ENCODE measurements at regions not wholly inside any gene's neighbourhood (a gene's known extent, or its start where the extent isn't known, plus 50 kb on each side); places are given as distances from the start of the nearest gene placed in this dataset.

DNA sequence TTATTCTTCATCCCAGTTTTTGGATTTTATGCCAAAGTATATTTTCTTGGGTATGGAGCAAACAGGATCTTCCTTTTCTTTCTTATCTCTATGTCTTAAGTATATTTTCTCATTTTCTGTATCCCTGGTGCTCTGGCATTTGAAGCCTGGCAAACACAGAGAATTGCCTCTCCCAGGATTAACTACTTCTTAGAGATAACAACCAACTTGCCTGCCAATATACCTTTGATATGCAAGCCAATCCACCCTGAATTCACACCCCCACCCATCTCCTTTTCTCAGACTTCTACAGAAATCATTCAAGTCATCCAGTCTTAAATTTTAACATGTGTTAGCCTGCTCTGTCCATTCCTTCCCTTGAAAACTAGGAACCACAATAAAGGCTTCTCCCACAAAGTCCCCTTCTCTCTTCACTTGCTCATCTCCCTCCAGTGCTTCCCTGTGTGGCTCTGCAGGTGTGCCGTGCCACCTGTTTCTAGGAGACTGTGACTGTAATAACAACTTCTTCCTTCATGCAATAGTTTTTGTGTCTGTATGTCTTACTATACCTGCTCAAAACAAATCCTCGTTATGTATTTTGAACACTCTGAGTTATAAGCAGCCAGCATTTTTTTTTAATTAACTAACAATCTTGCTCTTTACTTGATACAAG is 649.7 kb upstream of the RIOK2 start:
- H3K9me3 ChIP-seq (ENCODE audit: control insufficient read depth in 1 of 2, low read length in 2 of 2): no peaks in the 10 kb centered on the region
- ChIA-PET CTCF (ENCODE audit: partially characterized antibody) (no interaction called here), POLR2A (ENCODE audit: partially characterized antibody) (no interaction called here)
- H3K27ac ChIP-seq (ENCODE audit: low read depth, low read length): no peak overlapping the region
- Mint-ChIP-seq H3K36me3 (no peaks in the 10 kb centered on the region), H3K9me3 (peaks cover 0 to 9% (median 0%) of the 10 kb centered on the region in 8 donors), H3K4me1 (no peaks in the 10 kb centered on the region), H3K4me3 (no peak overlapping the region), H3K27me3 (peaks cover 0 to 1% of the 10 kb centered on the region in 2 donors), H3K27ac (peak overlapping the region in 1 of 7 donors; percentile 15)
- H3K4me1 ChIP-seq (ENCODE audit: insufficient read depth, low read length): no peaks in the 10 kb centered on the region
- intact Hi-C loops (cut with micrococcal nuclease): no loop called here
- H3K36me3 ChIP-seq (ENCODE audit: insufficient read depth, low read length): no peaks in the 10 kb centered on the region
- no peak overlapping the region for H3K4me3 ChIP-seq (ENCODE audit: low read length in 2 of 2)
- DNase-seq: no peak
- H3K27me3 ChIP-seq (ENCODE audit: insufficient read depth, low read length): no peaks in the 10 kb centered on the region

DNA sequence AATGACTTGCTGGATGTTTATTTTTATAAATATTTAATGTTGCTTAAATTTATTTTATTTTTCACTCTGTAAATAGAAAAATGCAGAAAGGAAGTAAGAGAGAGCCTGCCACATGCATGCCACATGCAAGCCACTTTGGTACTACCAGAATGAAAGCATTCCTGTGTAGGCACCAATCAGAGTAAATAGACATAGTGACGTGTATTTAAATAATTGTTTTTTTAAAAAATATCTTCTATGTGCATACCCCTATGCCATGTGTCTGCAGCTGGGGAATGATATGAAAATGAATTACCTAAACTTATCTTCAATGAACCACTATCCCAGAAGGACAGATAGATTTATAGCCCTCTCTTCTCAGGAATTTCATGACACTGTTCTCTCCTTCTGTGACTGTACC is 651.5 kb upstream of the RIOK2 start:
- Mint-ChIP-seq H3K4me3 (no peak overlapping the region), H3K4me1 (no peaks in the 10 kb centered on the region), H3K36me3 (no peaks in the 10 kb centered on the region), H3K9me3 (peaks cover 0 to 8% (median 0%) of the 10 kb centered on the region in 8 donors), H3K27ac (no peak overlapping the region), H3K27me3 (peaks cover 0 to 1% of the 10 kb centered on the region in 2 donors)
- no peaks in the 10 kb centered on the region for H3K36me3 ChIP-seq (ENCODE audit: insufficient read depth, low read length)
- POLR2A ChIA-PET (ENCODE audit: partially characterized antibody): no interaction called here
- no peak for DNase-seq
- no peak overlapping the region for H3K4me3 ChIP-seq (ENCODE audit: low read length in 2 of 2)
- CTCF ChIA-PET (ENCODE audit: partially characterized antibody): no interaction called here
- no peaks in the 10 kb centered on the region for H3K4me1 ChIP-seq (ENCODE audit: insufficient read depth, low read length)
- no peaks in the 10 kb centered on the region for H3K9me3 ChIP-seq (ENCODE audit: control insufficient read depth in 1 of 2, low read length in 2 of 2)
- intact Hi-C loops (cut with micrococcal nuclease): no loop called here
- no peaks in the 10 kb centered on the region for H3K27me3 ChIP-seq (ENCODE audit: insufficient read depth, low read length)
- H3K27ac ChIP-seq (ENCODE audit: low read depth, low read length): no peak overlapping the region

DNA sequence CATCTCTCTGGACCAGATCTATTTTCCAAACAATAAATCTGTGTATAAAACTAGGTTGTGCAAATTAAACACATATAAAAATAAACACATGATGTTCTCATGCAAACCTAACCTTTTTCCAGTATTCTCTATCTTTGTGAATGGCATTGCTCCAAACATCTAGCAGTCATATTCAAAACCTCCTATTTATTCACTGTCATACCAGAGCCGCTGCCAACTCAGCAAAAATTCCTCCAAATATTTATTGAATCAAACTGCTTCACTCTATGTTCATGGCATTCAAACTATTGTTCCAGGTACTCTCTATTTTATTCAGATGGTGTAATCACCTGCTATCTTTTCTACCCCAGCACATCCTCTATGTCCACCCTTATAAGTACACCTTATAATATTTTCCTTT is 652.1 kb upstream of the RIOK2 start:
- intact Hi-C loops (cut with micrococcal nuclease): no loop called here

DNA sequence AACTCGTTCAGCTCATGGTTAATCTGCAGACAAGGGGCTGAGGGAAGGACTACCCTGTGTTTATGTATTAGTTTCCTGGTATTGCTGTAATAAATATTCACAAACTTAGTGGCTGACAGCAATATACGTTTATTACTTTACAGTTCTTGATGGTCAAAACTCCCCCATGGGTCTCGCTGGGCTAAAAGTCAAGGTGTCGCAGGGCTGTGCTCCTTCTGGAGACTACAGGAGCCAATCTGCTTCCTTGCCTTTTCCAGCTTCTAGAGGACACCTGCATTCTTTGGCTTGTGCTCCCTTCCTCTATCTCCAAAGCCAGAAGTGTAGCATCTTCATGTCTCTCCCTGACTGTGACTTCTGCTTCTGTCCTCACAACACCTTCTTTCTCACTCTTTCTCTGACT is 653.8 kb upstream of the RIOK2 start:
- Mint-ChIP-seq H3K36me3 (no peaks in the 10 kb centered on the region), H3K9me3 (peaks cover 0 to 5% (median 0%) of the 10 kb centered on the region in 8 donors), H3K4me1 (no peaks in the 10 kb centered on the region), H3K27me3 (peaks cover 0 to 1% of the 10 kb centered on the region in 2 donors), H3K4me3 (no peak overlapping the region), H3K27ac (no peak overlapping the region)
- no peak overlapping the region for H3K27ac ChIP-seq (ENCODE audit: low read depth, low read length)
- POLR2A ChIA-PET (ENCODE audit: partially characterized antibody): no interaction called here
- DNase-seq: no peak
- no peaks in the 10 kb centered on the region for H3K36me3 ChIP-seq (ENCODE audit: insufficient read depth, low read length)
- H3K9me3 ChIP-seq (ENCODE audit: control insufficient read depth in 1 of 2, low read length in 2 of 2): no peaks in the 10 kb centered on the region
- no peaks in the 10 kb centered on the region for H3K27me3 ChIP-seq (ENCODE audit: insufficient read depth, low read length)
- CTCF ChIA-PET (ENCODE audit: partially characterized antibody): no interaction called here
- H3K4me3 ChIP-seq (ENCODE audit: low read length in 2 of 2): no peak overlapping the region
- no peaks in the 10 kb centered on the region for H3K4me1 ChIP-seq (ENCODE audit: insufficient read depth, low read length)
- intact Hi-C loops (cut with micrococcal nuclease): no loop called here

More for the DNA sequence above, 652.1 kb upstream of the RIOK2 start:
- POLR2A ChIA-PET (ENCODE audit: partially characterized antibody): no interaction called here
- Mint-ChIP-seq H3K27me3 (peaks cover 0 to 1% of the 10 kb centered on the region in 2 donors), H3K4me3 (no peak overlapping the region), H3K4me1 (no peaks in the 10 kb centered on the region), H3K9me3 (peaks cover 0 to 8% (median 0%) of the 10 kb centered on the region in 8 donors), H3K36me3 (no peaks in the 10 kb centered on the region), H3K27ac (no peak overlapping the region)
- CTCF ChIA-PET (ENCODE audit: partially characterized antibody): no interaction called here
- H3K36me3 ChIP-seq (ENCODE audit: insufficient read depth, low read length): no peaks in the 10 kb centered on the region
- H3K27ac ChIP-seq (ENCODE audit: low read depth, low read length): no peak overlapping the region
- no peaks in the 10 kb centered on the region for H3K9me3 ChIP-seq (ENCODE audit: control insufficient read depth in 1 of 2, low read length in 2 of 2)
- H3K4me3 ChIP-seq (ENCODE audit: low read length in 2 of 2): no peak overlapping the region
- H3K27me3 ChIP-seq (ENCODE audit: insufficient read depth, low read length): no peaks in the 10 kb centered on the region
- H3K4me1 ChIP-seq (ENCODE audit: insufficient read depth, low read length): no peaks in the 10 kb centered on the region
- DNase-seq: no peak

DNA sequence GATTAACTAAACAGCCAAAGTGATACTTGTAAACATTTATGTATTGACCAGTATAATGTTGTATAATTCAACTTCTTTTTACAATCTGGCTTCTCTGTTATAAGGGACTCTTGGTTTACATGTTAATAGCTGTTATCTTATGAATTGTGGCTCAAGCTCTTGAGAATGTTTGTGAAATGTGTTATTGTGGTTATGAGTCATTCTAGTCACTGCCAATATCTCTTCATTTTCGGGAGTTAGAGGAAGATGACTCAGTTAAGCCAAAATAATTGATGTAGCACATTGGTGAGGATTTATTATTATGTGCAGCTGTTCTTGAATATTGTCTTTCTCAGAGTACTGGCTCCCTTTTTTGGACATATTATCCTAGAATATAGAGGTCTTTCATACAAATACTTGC is 655.2 kb upstream of the RIOK2 start:
- H3K36me3 ChIP-seq (ENCODE audit: insufficient read depth, low read length): no peaks in the 10 kb centered on the region
- DNase-seq: no peak
- no peak overlapping the region for H3K27ac Mint-ChIP-seq
- POLR2A ChIA-PET (ENCODE audit: partially characterized antibody): no interaction called here
- H3K4me1 ChIP-seq (ENCODE audit: insufficient read depth, low read length): no peaks in the 10 kb centered on the region
- no peaks in the 10 kb centered on the region for H3K36me3 Mint-ChIP-seq
- H3K27me3 Mint-ChIP-seq: peaks cover 0 to 1% of the 10 kb centered on the region in 2 donors
- H3K27me3 ChIP-seq (ENCODE audit: insufficient read depth, low read length): no peaks in the 10 kb centered on the region
- no peak overlapping the region for H3K4me3 Mint-ChIP-seq
- no peaks in the 10 kb centered on the region for H3K9me3 ChIP-seq (ENCODE audit: control insufficient read depth in 1 of 2, low read length in 2 of 2)
- intact Hi-C loops (cut with micrococcal nuclease): no loop called here
- H3K9me3 Mint-ChIP-seq: peaks cover 0 to 5% (median 0%) of the 10 kb centered on the region in 8 donors
- CTCF ChIA-PET (ENCODE audit: partially characterized antibody): no interaction called here
- no peak overlapping the region for H3K27ac ChIP-seq (ENCODE audit: low read depth, low read length)
- H3K4me3 ChIP-seq (ENCODE audit: low read length in 2 of 2): no peak overlapping the region
- no peaks in the 10 kb centered on the region for H3K4me1 Mint-ChIP-seq

DNA sequence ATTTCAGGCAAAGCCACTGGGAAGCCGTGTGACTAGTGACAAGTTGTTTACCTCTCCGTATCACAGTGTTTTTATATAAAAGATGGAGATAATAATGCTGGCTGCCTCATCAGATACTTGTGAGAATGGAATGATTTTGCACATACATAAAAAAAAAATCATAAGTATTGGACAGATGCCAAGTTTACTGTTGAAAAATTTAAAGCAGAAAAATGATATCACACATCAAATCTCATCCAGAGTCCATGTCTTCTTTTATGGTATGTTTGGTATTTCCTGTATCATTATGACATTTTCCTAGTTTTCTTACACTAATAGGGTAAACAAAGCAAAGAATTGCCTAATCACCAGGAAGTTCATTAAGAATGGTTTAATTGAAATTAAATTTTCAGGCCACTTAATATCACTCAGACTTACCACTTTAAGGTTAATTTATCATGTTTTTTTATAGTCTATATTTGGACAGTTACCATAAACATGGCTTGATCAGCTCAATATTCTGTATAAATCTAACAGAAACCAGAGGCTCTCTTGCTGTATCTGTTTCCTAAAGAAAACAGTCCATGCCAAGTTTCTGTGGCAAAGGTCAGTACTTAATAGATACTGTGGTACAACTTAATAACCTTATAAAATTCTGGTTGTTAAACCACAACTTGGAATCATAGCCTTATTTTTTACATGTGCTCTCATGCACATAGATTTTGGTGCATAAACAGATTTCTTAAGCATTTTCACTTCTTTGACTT is 656.5 kb upstream of the RIOK2 start:
- POLR2A ChIA-PET (ENCODE audit: partially characterized antibody): no interaction called here
- CTCF ChIA-PET (ENCODE audit: partially characterized antibody): no interaction called here

DNA sequence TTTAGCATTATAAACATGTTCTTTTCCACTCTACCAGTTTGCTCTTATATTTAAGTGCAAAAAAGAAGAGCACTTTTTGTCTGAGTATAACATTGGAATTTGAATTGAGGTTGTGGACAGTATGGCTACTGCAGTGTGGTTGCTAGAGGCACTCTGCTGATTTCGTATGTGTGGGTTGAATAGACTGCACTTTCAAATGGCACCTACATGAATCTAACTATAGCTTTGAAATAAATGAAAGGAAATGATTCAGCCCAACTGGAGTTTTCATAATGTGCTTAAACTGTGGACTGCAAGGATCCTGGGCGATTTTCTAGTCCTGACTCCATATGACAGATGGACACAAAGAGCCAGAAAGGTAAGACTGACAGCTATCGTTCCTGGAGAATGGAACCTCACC is 657.6 kb upstream of the RIOK2 start:
- Mint-ChIP-seq H3K9me3 (peaks cover 0 to 5% (median 0%) of the 10 kb centered on the region in 8 donors), H3K27me3 (no peaks in the 10 kb centered on the region), H3K27ac (no peak overlapping the region), H3K4me3 (no peak overlapping the region), H3K4me1 (no peaks in the 10 kb centered on the region), H3K36me3 (no peaks in the 10 kb centered on the region)
- H3K27me3 ChIP-seq (ENCODE audit: insufficient read depth, low read length): no peaks in the 10 kb centered on the region
- no peaks in the 10 kb centered on the region for H3K4me1 ChIP-seq (ENCODE audit: insufficient read depth, low read length)
- H3K9me3 ChIP-seq (ENCODE audit: control insufficient read depth in 1 of 2, low read length in 2 of 2): no peaks in the 10 kb centered on the region
- DNase-seq: no peak
- no peaks in the 10 kb centered on the region for H3K36me3 ChIP-seq (ENCODE audit: insufficient read depth, low read length)
- ChIA-PET POLR2A (ENCODE audit: partially characterized antibody) (no interaction called here), CTCF (ENCODE audit: partially characterized antibody) (no interaction called here)
- H3K27ac ChIP-seq (ENCODE audit: low read depth, low read length): no peak overlapping the region
- intact Hi-C loops (cut with micrococcal nuclease): no loop called here
- no peak overlapping the region for H3K4me3 ChIP-seq (ENCODE audit: low read length in 2 of 2)

More for the DNA sequence above, 656.5 kb upstream of the RIOK2 start:
- peaks cover 0 to 1% of the 10 kb centered on the region in 2 donors for H3K27me3 Mint-ChIP-seq
- no peaks in the 10 kb centered on the region for H3K36me3 Mint-ChIP-seq
- no peak overlapping the region for H3K4me3 Mint-ChIP-seq
- Histone ChIP-seq H3K4me1 (ENCODE audit: insufficient read depth, low read length) (no peaks in the 10 kb centered on the region), H3K36me3 (ENCODE audit: insufficient read depth, low read length) (no peaks in the 10 kb centered on the region), H3K4me3 (ENCODE audit: low read length in 2 of 2) (no peak overlapping the region), H3K27ac (ENCODE audit: low read depth, low read length) (no peak overlapping the region), H3K27me3 (ENCODE audit: insufficient read depth, low read length) (no peaks in the 10 kb centered on the region), H3K9me3 (ENCODE audit: control insufficient read depth in 1 of 2, low read length in 2 of 2) (no peaks in the 10 kb centered on the region)
- DNase-seq: no peak
- no peak overlapping the region for H3K27ac Mint-ChIP-seq
- H3K9me3 Mint-ChIP-seq: peaks cover 0 to 5% (median 0%) of the 10 kb centered on the region in 8 donors
- no peaks in the 10 kb centered on the region for H3K4me1 Mint-ChIP-seq
- intact Hi-C loops (cut with micrococcal nuclease): no loop called here
